ENCODE measurements at regions not wholly inside any gene's neighbourhood (a gene's known extent, or its start where the extent isn't known, plus 50 kb on each side); places are given as distances from the start of the nearest gene placed in this dataset.

DNA sequence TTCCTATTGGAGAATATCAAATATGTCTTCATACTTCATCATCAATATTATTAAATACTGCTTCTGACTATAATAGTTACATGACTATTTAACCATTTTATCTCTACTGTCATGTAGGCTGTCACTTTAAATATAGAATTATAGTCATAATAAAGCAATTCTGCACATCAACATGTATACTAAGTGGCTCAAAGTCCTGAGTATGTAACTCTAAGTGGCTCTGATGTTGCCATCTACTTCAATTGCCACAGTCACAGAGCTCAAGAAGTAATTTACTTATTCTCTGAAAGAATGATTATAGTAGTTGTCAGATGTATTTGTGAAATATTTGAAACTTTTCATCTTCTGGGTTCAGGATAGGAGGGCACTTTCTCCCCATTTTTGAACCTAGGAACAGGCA, 202.3 kb downstream of the KITLG start:
- no peak for TF ChIP-seq POLR2A (IDR thresholded peaks at IDR 0.05)
- TF ChIP-seq, protein P1, sequence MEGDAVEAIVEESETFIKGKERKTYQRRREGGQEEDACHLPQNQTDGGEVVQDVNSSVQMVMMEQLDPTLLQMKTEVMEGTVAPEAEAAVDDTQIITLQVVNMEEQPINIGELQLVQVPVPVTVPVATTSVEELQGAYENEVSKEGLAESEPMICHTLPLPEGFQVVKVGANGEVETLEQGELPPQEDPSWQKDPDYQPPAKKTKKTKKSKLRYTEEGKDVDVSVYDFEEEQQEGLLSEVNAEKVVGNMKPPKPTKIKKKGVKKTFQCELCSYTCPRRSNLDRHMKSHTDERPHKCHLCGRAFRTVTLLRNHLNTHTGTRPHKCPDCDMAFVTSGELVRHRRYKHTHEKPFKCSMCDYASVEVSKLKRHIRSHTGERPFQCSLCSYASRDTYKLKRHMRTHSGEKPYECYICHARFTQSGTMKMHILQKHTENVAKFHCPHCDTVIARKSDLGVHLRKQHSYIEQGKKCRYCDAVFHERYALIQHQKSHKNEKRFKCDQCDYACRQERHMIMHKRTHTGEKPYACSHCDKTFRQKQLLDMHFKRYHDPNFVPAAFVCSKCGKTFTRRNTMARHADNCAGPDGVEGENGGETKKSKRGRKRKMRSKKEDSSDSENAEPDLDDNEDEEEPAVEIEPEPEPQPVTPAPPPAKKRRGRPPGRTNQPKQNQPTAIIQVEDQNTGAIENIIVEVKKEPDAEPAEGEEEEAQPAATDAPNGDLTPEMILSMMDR (IDR thresholded peaks at IDR 0.05): no peak
